GM18870 (cell line): ENCODE measurements at regions not wholly inside any gene's neighbourhood (a gene's known extent, or its start where the extent isn't known, plus 50 kb on each side); places are given as distances from the start of the nearest gene placed in this dataset.

ENCODE experiments used
- ATAC-seq: cut with Tn5 transposase; IDR thresholded peaks from one replicate; pipeline ENCODE4 v1.9.1; 2021; ENCODE audit warnings: moderate library complexity; ENCODE audit not compliant: unreplicated experiment

- no peak for ATAC-seq
These were observed 347.6 kb upstream of the AJAP1 start for GRCh38 chr1:4306559-4307467.

- ATAC-seq: no peak
These were observed 347.0 kb upstream of the AJAP1 start for GRCh38 chr1:4307468-4307845.

- ATAC-seq: no peak
These were observed 346.4 kb upstream of the AJAP1 start for GRCh38 chr1:4307911-4308545.

GRCh38 chr1:4308806-4309205, 345.6 kb upstream of the AJAP1 start:
- no peak for ATAC-seq

- ATAC-seq: no peak
These were observed 344.6 kb upstream of the AJAP1 start for GRCh38 chr1:4309676-4310320.

GRCh38 chr1:4310396-4310923, 343.9 kb upstream of the AJAP1 start:
- ATAC-seq: no peak

- no peak for ATAC-seq
These were observed 342.4 kb upstream of the AJAP1 start for GRCh38 chr1:4312024-4312423.

GRCh38 chr1:4315202-4315601, 339.2 kb upstream of the AJAP1 start:
- no peak for ATAC-seq

GRCh38 chr1:4317207-4317606, 337.2 kb upstream of the AJAP1 start:
- no peak for ATAC-seq

GRCh38 chr1:4318720-4319119, 335.7 kb upstream of the AJAP1 start:
- ATAC-seq: no peak

- no peak for ATAC-seq
These were observed 334.9 kb upstream of the AJAP1 start for GRCh38 chr1:4319496-4319895.

- no peak for ATAC-seq
These were observed 331.5 kb upstream of the AJAP1 start for GRCh38 chr1:4322881-4323280.

GRCh38 chr1:4323309-4323708, 331.1 kb upstream of the AJAP1 start:
- ATAC-seq: no peak

- ATAC-seq: no peak
These were observed 329.9 kb upstream of the AJAP1 start for GRCh38 chr1:4324525-4324924.

GRCh38 chr1:4327142-4327541, 327.3 kb upstream of the AJAP1 start:
- ATAC-seq: no peak

- ATAC-seq: no peak
These were observed 325.9 kb upstream of the AJAP1 start for GRCh38 chr1:4328402-4329071.

GRCh38 chr1:4330805-4331766, 323.3 kb upstream of the AJAP1 start:
- no peak for ATAC-seq

- no peak for ATAC-seq
These were observed 322.6 kb upstream of the AJAP1 start for GRCh38 chr1:4331767-4332163.

- ATAC-seq: no peak
These were observed 317.9 kb upstream of the AJAP1 start for GRCh38 chr1:4336507-4336906.

GRCh38 chr1:4341421-4341820, 313.0 kb upstream of the AJAP1 start:
- ATAC-seq: no peak
